Activated CD8-positive, alpha-beta memory T cell treated with anti-CD3 and anti-CD28 coated beads, Interleukin-2, amount 50 U/mL, for 1 hour (primary cell): ENCODE measurements at regions not wholly inside any gene's neighbourhood (a gene's known extent, or its start where the extent isn't known, plus 50 kb on each side); places are given as distances from the start of the nearest gene placed in this dataset.

Experiments used
- DNase-seq: peaks from one replicate; pipeline ENCODE4 v3.0.0-alpha.2; 2020; ENCODE audit errors: extremely low read depth

DNA sequence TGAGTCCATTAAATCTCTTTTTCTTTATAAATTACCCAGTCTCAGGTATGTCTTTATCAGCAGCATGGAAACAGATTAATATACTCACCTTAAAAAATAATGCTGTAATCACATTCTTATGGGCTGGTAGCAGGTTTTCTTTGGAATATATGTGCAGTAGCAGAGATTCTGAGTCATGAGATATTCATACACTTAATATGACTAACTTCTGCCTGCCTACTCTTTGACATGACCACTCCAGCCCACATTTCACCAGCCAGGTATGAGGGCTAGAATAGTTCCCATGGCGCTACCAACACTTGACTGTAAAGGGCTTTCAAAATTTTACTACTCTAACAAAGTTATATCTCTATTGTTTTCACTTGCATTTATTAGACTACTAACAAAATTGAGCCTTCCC, 74.1 kb upstream of the GHR start:
- no peak for DNase-seq

DNA sequence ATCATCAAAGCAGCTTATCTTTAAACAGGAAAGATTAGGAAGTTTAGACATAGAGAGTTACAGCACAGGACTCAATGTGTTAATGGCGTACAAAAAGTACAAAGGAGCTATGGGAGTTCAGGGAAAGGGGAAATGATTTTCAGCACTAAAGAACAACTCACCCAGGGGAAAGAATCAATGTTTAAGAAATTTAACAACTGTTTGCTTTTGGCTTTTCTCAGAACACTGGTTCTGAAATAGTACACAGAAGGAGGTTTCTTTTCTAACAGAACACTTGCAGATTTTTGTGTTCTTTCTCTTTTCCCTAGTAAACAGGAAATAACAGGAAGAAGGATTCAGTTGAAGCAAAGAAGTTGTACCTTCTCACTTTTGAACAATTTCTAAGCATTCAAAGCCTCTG, 71.3 kb upstream of the GHR start:
- no peak for DNase-seq

DNA sequence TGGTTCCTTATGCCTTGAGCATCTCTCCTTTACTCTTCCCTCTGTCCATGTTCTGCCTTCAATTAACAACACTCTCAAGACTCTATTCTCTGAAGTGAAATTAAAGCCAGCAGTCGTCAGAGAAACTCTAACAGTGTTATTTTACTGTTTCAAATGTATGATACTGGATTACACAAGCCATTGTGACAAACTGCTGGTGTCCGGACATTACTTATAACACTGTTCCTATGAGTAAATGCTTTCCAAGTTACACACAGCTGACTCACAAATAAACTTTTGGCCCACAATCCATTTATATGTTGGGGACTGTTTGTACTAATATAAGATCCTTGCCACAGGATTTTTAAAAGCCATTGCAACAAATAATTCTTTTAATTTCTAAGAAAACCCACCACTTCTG, 63.2 kb upstream of the GHR start:
- no peak for DNase-seq

GRCh38 chr5:42360616-42361314, 62.5 kb upstream of the GHR start:
- DNase-seq = no peak

- no peak for DNase-seq
Measured at GRCh38 chr5:42361315-42361688, 61.9 kb upstream of the GHR start.

DNA sequence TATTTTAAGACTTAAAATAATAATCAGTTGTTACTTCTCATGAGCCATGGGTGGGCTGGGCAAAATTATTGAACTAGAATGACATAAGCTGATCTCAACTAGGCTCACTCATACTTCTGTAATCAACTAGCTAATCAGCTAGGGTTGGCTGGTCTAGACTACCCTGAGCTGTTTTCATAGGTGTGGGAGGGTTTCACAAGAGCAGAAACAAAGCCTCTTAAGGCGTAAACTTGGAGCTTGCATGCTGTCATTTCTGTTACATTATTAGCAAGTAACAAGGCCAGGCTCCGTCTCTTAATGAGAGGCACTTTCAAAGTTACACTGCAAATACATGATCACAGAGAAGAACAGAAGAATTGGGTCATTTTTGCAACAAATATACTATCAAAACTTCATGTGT, 57.2 kb upstream of the GHR start:
- DNase-seq = no peak
